HG02884 (cell line): ENCODE measurements at regions not wholly inside any gene's neighbourhood (a gene's known extent, or its start where the extent isn't known, plus 50 kb on each side); places are given as distances from the start of the nearest gene placed in this dataset.

Source experiments
- ATAC-seq: cut with Tn5 transposase; IDR thresholded peaks from one replicate; pipeline ENCODE4 v1.9.1; 2021; ENCODE audit warnings: mild to moderate bottlenecking, moderate library complexity; ENCODE audit not compliant: unreplicated experiment

GRCh38 chr5:124648902-124649467 is 97.5 kb downstream of the ZNF608 start:
- no peak for ATAC-seq

- ATAC-seq = no peak
These were observed 99.1 kb downstream of the ZNF608 start for GRCh38 chr5:124647352-124647751.

- no peak for ATAC-seq
These were observed 101.0 kb downstream of the ZNF608 start for GRCh38 chr5:124645396-124645795.

GRCh38 chr5:124644582-124644981 is 101.9 kb downstream of the ZNF608 start:
- ATAC-seq = no peak

GRCh38 chr5:124644138-124644537 is 102.3 kb downstream of the ZNF608 start:
- ATAC-seq = no peak

- ATAC-seq = no peak
These were observed 103.1 kb downstream of the ZNF608 start for GRCh38 chr5:124643336-124643735.

GRCh38 chr5:124642151-124642550 is 104.3 kb downstream of the ZNF608 start:
- ATAC-seq = peak; percentile 37

GRCh38 chr5:124641154-124641792 is 105.2 kb downstream of the ZNF608 start:
- no peak for ATAC-seq

GRCh38 chr5:124639095-124639665 is 107.3 kb downstream of the ZNF608 start:
- ATAC-seq = no peak

GRCh38 chr5:124637011-124637410 is 109.4 kb downstream of the ZNF608 start:
- ATAC-seq = no peak

GRCh38 chr5:124634741-124635323 is 111.6 kb downstream of the ZNF608 start:
- ATAC-seq = no peak

- no peak for ATAC-seq
These were observed 112.2 kb downstream of the ZNF608 start for GRCh38 chr5:124634228-124634739.

- no peak for ATAC-seq
These were observed 113.2 kb downstream of the ZNF608 start for GRCh38 chr5:124633209-124633608.

- ATAC-seq = no peak
These were observed 114.4 kb downstream of the ZNF608 start for GRCh38 chr5:124631874-124632550.

GRCh38 chr5:124630767-124631704 is 115.4 kb downstream of the ZNF608 start:
- ATAC-seq = peak; percentile 66

- ATAC-seq = no peak
These were observed 117.5 kb downstream of the ZNF608 start for GRCh38 chr5:124628721-124629596.

- ATAC-seq = no peak
These were observed 118.4 kb downstream of the ZNF608 start for GRCh38 chr5:124627815-124628595.

GRCh38 chr5:124626053-124626452 is 120.4 kb downstream of the ZNF608 start:
- ATAC-seq = no peak

- ATAC-seq = no peak
These were observed 123.2 kb downstream of the ZNF608 start for GRCh38 chr5:124623265-124623664.
